DMS53 (cell line): ENCODE measurements at regions not wholly inside any gene's neighbourhood (a gene's known extent, or its start where the extent isn't known, plus 50 kb on each side); places are given as distances from the start of the nearest gene placed in this dataset.
"Not testable (repeated sequence)": the region's sequence is repeated elsewhere in the genome, so short reads cannot be mapped to it uniquely, and the experiment has no call there.

ENCODE experiments used
- DNase-seq: peaks from one replicate; lab custom pipeline; 2025; lab: John Stamatoyannopoulos, UW

DNA sequence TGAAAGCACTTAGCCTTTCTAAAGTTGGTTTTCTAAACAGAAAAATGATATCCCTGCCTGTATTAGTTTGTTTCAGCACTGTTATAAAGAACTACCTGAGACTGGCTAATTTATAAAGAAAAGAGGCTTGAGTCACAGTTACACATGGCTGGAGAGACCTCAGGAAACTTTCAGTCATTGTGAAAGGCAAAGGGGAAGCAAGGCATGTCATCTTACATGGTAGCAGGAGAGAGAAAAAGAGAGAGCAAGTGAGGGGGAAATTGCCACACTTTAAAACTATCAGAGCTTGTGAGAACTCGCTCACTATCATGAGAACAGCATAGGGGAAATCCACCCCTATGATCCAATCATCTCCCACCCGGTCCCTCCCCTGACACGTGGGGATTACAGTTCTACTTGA lies 64.9 kb downstream of the FAM170A start:
- DNase-seq, result no peak

DNA sequence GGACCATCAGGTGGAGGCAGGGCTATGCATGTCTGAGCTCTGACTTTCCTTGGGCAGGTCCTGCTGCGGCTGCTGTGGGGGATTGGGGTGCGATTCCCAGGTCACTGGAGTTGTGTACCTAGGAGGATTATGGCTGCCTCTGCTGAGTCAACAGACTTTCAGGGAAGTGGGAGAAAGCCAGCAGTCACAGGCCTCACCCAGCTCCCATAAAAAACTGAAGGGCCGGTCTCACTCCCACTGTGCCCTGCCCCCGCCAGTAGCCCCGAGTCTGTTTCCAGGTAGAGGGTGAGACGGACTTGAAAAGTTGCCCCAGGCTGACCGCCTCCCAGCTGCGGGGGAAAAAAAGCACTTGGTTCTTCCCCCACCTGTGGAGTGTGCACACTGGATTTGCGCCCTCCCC lies 76.7 kb downstream of the FAM170A start:
- no peak for DNase-seq

DNA sequence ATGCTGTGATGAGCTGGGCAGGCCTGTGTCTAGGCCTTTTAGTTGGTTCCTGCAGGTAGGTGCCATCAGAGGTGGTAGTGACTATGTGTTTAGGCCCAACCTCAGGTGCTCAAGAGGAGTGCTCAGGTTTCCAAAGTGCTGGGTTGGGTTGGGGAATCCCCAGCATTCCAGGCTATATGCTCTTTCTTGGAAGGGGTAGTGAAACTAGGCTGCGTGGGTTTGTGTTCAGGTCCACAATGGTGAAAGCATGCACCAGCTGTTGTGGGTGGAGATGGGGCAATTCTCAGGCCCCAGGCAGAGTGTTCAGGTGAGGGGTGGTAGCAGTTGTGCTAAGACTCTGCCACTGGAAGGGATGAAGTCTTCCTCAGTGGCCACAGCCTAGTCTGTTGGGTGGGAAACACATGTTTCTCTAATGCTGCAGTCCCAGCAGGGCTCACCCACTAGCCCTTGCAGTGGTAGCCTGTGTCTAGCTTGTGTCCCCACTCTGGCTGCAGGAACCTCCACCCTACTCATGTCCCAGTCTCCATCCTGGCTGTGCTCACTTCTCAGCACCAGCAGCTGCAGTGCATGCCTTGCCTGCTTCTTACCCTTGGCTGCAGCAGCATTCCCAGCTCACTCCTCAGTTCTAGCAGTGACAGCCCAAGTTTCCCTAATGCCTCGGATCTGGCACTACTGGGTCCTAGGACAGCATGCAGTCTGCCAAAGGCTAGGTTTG lies 78.9 kb downstream of the FAM170A start:
- DNase-seq, result no peak

DNA sequence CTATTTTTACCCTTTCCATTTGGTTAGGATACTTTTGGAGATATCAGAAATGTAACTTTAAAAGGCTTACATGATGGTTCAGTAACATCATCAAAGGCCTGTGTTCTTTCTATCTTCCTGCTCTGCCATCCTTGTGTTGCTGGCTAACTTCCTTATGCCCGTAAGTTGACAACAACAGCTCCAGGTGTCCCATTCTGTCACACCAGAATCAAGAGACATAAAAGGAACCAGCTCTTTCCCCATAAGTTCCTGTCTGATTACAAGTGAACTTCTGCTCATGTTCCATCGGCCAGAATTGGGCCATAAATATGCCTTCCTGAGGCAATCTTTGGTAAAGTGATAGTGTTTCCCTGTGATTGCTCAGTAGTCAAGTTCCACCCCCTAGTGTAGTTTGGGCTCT lies 92.4 kb downstream of the FAM170A start:
- DNase-seq, result no peak

DNA sequence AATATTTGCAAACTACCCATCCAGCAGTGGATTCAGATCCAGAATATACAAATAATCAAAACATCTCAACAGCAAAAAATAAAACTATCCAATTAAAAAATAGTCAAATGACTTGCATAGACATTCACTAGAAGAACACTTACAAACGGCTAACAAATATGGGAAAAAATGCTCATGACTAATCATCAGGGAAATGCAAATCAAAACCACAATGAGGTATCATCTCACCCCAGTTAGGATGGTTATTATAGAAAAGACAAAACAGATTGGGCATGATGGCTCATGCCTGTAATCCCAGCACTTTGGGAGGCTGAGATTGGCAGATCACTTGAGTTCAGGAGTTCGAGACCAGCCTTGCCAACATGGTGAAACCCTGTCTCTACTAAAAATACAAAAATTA lies 95.9 kb downstream of the FAM170A start:
- not testable (repeated sequence) for DNase-seq

DNA sequence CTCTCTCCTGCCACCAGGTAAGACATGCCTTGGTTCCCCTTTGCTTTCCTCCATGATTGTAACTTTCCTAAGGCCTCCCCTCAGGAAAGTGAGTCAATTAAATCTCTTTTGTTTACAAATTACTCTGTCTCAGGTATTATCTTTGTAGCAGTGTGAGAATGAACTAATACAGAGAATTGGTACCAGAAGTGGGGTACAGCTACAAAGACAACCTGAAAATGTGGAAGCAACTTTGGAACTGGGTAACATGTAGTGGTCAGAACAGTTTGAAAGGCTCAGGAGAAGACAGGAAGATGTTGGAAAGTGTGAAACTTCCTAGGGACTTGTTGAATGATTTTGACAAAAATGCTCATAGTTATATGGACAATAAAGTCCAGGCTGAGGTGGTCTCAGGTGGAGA lies 97.2 kb downstream of the FAM170A start:
- DNase-seq, result no peak

DNA sequence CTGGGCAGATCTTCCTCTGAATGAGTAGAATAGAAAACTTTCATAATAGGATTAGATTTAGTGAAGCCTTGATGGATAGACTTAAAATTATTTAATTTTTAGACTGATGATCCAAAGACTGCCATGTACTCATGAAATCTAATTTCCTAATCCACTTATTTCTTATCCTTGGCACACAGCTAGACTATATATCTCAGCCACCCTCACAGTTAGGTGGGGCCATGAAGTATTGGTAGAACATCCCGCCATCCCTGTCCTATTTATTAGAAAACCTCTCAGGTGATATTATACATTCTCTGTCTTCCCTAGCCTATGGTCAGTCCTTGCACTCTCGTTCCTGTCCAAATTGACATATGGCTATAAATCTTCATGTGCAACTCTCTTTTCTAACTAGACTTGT lies 110.9 kb downstream of the FAM170A start:
- no peak for DNase-seq

DNA sequence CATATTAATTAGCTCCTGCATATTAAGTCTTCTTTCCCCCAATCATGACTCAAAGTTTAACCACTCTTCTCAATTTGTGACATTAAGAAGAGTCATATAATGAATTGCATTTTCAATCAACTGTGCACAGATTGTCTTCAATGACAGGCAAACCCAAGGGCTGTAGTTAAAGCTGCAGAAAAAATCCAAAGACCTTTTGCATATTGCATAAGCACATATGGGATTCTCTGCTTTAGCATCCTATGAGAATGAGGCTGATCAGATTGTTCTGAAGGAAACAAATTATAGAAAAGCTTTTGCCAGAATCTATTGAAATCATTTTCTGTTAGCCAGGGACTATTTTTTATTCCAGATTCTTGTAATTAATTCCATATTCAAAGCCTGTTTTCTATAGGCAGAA lies 112.3 kb downstream of the FAM170A start:
- DNase-seq, result no peak

DNA sequence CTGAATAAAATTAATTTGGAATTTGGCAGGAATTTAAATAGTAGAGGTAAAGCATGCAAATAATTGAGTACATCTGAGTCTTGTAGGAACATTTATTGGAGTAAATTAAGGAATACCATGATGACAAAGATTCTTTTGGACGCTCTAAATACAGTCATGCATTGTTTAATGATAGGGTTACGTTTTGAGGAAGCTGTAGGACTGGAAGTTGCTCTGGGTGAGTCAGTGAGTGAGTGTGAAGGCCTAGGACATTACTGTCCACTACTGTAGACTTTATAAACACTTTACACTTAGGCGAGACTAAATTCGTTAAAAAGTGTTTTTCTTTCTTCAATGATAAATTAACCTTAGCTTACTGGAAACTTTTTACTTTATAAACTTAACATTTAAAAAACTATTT lies 113.0 kb downstream of the FAM170A start:
- DNase-seq, result no peak

DNA sequence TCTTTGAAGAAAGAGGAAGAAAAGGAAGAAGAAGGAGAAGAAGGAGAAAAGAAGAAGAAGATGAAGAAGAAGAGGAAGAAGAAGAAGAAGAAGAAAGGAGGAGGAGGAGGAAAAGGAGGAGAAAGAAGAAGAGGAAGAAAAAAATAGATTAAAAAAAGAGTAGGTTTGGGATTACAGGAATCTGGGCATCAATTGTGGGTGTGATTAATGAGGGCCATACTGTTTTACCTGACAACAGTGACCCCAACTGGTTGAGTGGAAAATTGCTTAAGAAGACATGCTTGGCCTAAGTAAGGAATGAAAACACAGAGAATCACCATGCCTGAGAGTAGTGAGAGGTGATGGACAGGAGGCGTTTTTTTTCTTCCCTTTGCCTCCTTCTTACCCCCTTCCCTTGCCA lies 114.6 kb downstream of the FAM170A start:
- DNase-seq, result peak; percentile 82

DNA sequence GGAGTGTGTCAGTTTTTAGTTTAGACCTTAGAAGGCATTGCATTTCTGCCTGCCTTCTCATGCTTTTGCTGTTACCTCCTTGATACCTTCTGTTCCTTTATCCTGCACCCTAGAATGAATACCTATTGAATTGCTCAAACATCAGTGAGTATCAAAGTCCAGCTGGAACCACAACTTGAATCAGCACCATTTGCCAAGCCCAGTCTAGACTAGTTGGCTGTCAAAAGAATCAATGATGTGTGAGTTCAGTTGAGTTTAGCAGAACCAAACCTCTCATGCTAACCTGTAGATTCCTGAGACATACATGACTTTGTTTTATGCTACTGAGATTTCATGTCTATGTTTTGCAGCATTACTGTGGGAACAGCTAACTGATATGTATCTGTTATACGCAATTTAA lies 116.6 kb downstream of the FAM170A start:
- DNase-seq, result no peak

DNA sequence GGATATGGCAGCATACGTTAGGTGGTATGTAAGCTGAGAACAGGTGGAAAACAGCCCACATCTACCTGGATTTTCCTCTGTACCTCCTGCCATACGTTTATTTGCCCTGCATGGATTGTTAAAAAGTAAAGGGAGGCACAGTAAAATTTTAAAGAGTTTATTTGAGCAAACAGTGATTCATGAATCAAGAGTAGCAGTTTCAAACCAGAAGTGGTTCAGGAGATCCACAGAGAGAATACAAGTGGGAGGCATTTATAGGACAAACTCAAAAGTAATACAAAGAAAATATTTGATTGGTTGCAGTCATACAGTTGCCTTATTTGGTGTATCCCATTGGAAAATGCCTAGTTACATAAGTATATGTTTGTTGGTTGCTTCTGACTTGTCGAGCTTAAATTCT lies 117.6 kb downstream of the FAM170A start:
- no peak for DNase-seq

DNA sequence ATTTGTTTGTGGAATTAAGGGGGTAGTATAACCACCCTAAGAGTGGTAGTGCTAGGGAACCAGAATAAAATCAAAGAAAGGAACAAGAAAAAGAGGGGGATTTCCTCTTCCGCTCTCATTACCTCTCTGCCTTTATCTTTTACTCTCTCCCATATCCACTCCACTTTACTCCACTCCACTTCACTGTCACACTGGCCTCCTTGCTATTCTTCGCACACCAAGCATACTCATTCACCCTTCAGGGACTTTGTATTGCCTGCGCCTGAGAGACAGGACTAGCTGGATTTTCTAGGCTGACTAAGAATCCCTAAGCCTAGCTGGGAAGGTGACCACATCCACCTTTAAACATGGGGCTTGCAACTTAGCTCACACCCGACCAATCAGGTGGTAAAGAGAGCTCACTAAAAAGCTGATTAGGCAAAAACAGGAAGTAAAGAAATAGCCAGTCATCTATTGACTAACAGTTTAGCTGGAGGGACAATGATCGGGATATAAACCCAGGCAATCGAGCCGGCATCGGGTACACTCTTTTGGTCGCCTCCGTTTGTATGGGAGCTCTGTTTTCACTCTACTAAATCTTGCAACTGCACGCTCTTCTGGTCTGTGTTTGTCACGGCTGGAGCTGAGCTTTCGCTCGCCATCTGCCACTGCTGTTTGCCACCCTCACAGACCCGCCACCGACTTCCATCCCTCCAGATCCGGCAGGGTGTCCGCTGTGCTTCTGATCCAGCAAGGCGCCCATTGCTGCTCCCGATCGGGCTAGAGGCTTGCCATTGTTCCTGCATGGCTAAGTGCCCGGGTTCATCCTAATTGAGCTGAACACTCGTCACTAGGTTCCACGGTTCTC lies 121.8 kb downstream of the FAM170A start:
- DNase-seq, result peak; percentile 75

DNA sequence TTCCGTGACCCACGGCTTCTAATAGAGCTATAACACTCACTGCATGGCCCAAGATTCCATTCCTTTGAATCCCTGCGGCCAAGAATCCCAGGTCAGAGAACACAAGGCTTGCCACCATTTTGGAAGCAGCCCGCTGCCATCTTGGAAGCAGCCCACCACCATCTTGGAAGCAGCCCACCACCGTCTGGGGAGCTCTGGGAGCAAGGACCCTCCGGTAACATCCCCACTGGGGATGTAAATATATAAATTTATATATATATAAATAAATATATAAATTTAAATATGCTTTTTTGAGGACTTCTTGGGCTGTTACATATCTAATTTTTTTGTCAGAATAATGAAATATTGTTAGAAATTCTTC lies 122.4 kb downstream of the FAM170A start:
- DNase-seq, result no peak

DNA sequence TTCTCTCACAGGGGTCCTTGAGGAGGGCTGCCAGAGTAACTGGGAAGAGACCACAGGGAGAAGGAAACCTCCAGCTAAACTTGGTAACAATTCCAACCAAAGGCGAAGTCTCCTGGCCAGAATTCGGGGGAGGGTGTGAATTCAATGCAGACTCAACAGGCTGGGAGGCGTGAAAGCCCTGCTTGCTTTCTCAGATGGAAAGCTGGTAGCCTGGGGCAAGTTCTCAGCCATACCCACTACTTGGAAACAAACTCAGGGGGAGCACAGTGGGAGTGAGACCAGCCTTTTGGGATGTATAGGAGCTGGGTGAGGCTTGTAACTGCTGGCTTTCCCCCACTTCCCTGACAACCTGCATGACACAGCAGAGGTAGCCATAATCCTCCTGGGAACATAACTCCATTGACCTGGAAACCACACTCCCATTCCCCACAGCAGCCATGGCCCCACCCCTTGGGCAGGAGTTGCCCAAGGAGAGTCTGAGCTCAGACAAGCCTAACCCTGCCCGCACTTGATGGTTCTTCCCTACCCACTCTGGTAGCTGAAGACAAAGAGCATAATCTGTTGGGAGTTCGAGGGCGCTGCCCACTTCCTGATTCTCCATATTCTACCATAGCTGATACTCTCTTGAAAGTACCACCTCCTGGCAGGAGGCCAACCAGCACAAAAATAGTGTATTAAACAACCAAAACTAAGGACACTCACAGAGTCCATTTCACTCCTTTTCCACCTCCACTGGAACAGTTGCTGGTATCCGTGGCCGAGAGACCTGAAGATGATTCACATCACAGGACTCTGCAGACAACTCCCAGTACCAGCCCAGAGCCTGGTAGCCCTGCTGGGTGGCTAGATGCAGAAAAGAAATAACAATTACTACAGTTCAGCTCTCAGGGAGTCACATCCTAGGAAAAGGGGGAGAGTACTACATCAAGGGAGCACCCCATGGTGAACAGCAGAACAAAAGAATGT lies 123.8 kb downstream of the FAM170A start:
- DNase-seq, result no peak

DNA sequence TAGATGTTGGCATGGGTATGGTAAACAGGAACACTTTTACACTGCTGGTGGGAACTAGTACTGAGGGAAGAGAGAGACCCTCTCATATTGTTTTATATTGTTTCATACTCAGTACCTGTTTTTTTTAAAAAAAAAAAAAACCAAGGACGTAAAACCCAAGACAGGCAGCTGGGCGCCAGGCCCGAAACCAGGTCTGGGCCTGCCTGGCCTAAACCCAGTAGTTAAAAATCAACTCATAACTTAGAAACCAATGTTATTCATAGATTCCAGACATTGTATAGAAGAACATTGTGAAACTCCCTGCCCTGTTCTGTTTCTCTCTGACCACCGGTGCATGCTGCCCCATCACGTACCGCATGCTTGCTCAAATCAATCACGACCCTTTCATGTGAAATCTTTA lies 125.5 kb downstream of the FAM170A start:
- not testable (repeated sequence) for DNase-seq

DNA sequence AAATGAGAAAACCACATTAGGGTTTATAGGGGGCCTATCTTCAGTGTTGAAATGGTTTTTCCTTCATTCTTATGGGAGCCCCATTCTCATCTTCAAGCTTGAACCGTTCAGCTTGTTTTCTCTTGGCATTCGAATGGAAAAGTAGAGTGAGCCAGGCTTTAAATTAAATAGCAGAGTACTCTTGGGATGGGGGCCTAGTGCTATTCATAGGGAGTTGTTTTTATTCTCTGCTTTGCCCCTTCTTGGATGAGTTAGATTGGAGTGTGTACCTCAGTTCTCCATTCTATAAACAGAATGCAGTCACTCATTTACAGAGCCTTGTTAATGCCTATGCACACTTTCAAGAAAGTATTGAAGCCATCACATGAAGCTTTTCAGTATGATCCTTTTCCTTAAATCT lies 127.9 kb downstream of the FAM170A start:
- DNase-seq, result no peak

DNA sequence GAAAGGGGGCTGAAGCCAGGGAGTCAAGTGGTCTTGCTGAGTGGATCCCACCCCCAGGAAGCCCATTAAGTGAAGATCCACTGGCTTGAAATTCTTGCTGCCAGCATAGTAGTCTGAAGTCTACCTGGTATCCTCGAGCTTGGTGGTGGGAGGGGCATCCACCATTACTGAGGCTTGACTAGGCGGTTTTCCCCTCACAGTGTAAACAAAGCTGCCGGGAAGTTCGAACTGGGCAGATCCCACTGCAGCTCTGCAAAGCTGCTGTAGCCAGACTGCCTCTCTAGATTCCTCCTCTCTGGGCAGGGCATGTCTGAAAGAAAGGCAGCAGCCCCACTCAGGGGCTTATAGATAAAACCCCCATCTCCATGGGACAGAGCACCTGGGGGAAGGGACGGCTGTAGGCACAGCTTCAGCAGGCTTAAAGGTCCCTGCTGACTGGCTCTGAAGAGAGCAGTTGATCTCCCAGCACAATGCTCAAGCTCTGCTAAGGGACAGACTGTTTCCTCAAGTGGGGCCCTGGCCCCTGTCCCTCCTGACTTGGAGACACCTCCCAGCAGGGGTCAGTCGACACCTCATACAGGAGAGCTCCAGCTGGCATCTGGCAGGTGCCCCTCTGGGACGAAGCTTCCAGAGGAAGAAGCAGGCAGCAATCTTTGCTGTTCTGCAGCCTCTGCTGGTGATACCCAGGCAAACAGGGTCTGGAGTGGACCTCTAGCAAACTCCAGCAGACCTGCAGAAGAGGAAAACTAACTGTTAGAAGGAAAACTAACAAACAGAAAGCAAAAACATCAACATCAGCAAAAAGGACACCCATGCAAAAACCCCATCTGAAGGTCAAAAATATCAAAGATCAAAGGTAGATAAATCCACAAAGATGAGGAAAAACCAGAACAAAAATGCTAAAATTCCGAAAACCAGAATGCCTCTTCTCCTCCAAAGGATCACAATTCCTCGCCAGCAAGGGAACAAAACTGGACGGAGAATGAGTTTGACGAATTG lies 140.6 kb downstream of the FAM170A start:
- DNase-seq, result peak; percentile 77

DNA sequence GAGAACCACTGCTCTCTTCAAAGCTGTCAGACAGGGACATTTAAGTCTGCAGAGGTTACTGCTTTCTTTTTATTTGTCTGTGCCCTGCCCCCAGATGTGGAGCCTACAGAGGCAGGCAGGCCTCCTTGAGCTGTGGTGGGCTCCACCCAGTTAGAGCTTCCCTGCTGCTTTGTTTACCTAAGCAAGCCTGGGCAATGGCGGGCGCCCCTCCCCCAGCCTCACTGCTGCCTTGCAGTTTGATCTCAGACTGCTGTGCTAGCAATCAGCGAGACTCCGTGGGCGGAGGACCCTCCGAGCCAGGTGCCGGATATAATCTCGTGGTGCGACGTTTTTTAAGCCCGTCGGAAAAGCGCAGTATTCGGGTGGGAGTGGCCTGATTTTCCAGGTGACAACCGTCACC lies 150.8 kb downstream of the FAM170A start:
- DNase-seq, result not testable (repeated sequence)

DNA sequence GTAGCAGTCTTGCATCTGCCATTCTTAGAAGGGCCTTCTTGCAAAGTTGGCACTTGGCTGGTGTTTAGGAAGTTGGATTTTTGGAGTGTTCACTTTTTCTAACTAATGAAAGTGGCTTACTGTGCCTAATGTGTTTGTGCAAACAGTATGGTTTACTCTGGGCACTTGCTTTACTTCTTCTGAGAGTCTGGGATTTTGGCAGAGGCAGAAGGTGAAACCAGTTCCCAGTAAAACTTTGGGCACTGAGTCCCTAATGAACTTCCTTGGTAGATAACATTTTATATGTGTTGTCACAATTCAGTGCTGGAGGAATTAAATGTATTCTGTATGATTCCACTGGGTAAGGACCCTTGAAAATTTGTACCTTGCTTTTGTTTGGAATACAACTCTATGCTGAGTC lies 155.7 kb downstream of the FAM170A start:
- no peak for DNase-seq

DNA sequence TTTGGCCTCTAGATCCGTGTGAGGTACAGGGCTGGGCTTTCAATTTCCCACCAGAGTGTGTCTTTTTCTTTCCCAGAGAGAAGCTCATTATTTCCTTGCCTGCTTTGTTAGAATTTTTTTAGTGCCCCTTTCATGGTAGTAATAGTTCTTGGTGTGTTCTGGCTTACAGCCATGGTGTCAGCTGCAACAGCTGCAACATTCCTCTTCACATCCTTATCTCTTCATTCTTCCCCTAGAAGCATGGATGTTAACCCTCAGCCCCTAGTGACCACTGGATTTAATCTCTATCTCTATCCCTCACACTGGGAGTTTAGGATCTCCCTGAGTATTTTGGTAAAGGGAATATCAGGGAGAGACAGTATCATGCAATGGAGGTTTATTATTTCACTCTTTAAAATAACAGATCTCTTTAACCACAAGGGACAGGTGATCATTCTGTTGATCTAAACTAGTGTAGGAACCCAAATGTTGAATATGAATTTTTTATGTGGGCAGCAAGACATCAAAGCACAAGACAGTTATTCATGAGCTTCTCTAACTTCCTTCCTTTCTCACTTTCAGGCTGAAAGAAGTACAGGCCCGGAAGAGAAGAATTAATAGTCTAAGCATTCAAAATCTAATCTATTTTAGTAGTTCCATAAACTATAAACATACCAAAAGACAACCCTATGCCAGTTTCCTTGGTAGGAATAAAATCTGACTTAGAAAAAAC lies 160.2 kb downstream of the FAM170A start:
- no peak for DNase-seq
